ENCODE measurements at regions not wholly inside any gene's neighbourhood (a gene's known extent, or its start where the extent isn't known, plus 50 kb on each side); places are given as distances from the start of the nearest gene placed in this dataset.

DNA sequence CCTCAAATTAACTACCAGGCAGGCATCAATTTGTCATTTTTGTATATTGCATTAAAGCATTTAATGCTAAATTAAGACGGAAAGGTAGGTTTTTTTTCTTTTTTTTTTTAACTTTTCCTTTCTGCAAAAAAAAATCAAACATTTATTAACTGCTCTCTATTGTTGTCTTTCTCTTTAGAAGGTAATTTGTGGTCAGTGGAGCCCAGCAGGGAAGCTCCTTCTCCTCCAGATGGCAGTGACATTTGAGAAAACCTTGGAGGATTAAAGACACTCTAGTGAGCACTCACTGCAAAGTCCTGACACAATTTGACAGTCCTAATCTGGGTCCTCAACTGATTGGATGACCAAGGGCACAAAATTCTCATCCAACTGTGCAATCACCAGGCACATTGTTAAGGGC, 102.4 kb downstream of the SLIT2 start:
- peak in 1 of 2 experiments; percentile 6 for DNase-seq

DNA sequence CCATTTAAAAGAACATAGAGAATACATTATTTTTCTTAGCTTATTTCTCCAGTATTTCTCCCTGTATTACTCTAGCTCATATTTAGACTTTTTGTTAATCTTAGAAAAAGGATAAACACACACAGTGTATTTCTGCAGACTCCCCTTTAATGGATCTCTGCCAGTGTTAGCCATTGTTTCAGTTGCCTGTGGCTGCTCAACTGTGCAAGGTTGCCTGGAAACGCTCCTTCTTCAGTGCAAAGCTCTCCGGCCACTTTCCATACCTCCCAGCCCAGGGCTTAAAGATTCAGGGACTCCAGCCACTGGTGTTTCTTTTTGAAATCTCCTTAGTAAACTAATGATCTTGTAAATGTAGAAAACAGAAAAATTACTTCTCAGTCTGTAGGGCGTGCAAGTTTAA, 104.9 kb downstream of the SLIT2 start:
- peak in 1 of 2 experiments; percentile 24 for DNase-seq

DNA sequence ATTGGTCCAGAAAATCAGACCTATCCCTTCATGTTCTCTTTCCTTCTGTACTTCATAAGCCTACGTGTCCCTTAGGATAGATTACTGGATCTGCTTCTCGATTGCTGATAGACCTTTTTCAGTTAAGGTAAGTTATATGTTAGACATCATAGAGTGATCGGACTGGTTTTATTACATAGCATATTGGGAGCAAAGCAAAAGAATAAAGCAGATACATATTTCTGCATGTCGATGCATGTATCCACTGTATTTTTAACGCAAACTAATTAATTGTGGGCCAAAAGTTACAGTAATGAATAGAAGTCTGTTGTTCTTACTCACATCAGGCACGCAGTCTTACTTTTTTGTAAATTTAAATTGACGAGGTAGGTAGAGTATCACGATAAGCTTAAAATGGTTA, 106.4 kb downstream of the SLIT2 start:
- no peak for DNase-seq

DNA sequence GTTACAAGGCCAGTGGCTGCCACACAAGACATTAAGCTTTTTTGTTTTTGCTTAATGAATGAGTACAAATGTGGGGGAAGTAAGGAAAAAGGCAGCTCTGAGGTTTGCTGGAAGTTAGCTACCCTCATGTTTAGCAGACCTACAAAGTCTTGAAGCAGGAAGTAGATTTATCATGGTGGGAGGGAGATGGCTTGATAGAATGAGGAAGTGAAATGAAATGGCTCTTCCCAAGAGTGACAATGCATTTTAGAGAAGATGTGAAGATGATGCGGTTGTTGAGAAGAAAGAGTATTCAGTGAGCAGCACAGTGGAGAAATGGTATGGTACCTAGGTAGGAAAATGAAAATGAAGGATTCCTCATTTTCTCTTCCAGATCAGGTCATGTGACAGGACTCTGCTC, 108.0 kb downstream of the SLIT2 start:
- DNase-seq = no peak

DNA sequence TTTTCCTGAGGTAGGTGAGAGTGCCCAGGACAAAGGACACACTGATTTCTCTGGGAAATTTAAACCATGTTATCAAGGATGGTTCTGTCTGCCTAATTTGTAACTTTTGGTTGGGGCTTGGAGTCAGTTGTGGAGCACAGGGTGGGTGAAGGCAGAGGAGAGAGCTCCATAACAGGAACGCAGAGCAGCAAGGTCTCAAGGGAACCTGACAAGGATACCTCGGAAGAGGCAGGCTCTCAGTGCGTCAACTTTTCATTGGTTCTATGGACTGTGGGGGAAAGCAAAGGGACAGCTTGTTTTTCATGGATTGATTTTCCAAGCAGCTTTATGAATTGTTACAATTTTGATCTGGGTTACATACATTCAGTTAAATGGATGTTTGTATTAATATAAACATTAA, 110.4 kb downstream of the SLIT2 start:
- DNase-seq = no peak

DNA sequence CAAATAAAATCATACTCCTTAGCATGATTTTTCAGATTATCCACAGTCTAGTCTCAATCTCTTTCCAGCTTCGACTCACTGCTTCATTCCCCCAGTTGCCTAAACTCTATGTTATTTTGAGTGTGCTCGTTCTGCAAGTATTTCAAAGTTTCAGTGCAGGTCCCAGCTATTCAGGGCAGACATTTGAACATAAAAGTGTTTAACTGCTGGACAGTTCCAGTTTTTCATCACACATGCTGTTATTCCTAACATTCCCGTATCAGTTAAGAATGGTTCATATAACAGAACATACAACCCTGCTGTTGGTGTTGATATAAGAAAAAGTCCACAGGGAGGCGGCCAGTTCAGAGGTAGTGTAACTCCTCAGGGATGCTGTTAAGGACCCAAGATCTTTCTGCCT, 113.3 kb downstream of the SLIT2 start:
- DNase-seq = no peak

DNA sequence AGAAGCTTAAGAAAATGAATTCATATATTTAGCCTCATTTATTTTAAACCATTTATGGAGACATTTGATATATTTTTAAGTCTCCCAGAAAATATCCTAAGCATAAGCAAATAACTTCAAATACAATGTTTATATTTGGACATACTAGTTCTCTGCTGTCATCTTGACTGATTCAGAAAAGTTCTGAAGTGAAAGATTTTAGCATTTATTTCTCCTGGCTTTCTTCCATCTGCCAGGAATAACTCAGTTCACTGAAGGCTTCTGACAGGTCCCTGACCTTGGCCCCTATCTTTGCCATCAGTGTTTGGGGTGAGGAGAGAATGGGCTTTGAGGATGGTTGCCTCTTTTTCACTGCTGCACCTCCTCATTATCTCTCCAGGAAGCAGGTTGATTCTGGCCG, 115.7 kb downstream of the SLIT2 start:
- DNase-seq = no peak

DNA sequence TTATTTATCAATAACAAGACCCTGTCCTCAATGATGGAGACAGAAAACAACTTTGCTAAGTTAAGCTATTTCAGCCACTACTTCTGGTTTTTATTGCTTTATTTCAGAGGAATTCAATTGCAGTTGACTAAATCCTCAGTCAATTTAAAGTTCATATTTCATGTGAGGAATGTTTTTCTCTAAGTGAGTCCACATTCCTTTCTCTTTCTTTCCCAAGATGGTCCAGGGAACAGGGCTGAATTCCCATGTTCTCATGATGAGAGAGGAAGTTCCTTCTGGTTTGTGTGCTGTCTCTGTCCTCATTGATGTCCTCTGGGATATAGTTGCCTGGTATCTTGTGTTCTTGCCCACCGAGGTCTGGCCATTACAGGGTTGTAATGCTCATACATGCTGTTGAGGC, 117.2 kb downstream of the SLIT2 start:
- no peak for DNase-seq

DNA sequence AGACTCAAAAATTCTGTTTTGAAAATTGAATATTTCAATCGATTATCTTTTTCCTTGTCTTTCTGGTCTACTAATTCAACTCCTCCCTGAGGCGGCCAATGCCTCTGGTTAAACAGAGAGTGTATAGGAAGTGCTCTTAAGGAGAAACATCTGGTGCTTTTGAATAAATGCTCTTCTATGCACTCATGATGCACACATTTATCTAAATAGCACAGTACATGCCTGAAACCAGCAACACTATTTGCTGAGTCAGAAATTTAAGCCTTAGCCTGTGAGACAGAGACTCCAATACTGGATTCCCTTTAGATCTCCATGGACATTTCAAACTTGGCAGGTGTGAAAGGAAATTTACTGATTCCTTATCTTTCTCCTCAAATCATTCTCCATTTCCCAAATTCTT, 118.6 kb downstream of the SLIT2 start:
- no peak for DNase-seq

DNA sequence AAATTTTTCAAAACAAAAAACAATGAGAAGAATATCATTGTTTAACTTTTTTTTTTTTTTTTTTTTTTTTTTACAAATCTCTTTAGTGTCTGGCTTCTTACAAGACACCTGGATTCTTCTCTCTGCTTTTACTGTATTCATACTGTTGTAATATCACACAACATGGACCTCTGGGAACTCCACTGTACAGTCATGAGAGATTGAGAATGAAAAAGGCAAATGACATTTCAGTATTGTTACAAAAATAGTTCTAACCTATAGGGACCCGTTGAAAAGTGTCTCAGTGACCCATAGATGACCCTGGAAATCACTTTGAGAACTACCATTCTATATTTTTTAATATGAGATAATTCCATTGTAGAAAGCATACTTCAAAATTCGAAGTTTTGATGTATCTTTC, 124.4 kb downstream of the SLIT2 start:
- DNase-seq = no peak

DNA sequence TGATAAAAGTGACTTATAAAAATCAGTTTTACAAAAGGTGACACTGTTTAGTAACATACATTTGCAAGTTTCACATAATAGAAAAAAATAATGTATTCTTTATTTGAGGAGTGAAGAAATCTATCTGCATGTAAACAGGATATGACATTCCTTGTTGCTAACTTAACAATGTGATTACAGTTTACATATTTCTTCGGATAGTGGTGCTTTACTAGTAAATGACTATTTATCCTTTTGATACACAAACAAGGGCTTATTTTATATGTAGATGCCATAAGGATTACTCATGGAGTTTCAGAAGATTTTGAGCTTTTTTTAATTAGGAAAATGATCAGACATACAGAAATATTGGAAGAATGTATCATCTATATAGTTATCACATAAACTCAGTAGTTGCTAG, 126.5 kb downstream of the SLIT2 start:
- no peak for DNase-seq

DNA sequence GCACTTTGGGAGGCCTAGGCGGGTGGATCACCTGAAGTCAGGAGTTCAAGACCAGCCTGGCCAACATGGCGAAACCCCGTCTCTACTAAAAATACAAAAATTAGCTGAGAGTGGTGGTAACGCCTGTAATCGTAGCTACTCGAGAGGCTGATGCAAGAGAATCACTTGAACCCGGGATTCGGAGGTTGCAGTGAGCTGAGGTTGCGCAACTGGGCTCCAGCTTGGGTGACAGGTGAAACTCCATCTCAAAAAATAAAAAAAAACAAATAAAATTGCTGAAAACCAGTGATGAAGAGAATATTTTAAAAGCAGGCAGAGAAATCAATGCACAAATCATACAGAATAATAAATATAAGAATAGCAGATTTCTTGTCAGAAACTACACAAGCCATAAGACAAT, 129.3 kb downstream of the SLIT2 start:
- no peak for DNase-seq

DNA sequence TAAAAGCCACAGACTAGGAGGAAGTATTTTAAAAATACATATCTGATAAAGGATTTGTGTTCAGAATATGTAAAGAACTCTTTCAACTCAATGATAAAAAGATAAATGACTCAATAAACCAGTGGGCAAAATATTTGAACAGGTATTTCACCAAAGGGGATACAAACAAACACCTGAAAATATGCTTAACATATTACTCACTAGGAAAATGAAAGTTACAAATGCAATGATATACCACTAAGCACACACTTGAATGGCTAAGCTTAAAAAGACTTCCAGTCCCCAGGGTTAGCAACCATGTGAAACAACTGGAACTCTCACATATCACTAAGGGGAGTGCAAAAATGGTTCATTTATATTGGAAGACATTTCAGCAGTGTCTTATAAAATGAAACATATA, 131.6 kb downstream of the SLIT2 start:
- DNase-seq = no peak

DNA sequence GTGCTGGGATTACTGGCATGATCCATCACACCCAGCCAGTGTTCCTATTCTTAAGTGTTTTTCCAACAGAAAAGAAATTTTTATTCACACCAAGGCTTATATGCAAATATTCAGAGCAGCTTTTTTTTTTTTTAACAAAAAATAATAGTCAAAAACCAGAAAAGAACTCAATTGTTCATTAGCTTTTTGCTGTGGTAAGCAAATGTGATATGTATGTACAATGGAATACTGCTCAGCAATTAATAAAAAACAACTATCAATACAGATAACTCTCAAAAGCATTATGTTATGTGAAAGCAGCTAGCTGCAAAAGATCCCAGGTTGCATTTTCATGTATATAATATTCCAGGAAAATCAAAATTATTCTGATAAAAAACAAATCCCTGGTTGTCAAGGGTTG, 132.3 kb downstream of the SLIT2 start:
- no peak for DNase-seq

DNA sequence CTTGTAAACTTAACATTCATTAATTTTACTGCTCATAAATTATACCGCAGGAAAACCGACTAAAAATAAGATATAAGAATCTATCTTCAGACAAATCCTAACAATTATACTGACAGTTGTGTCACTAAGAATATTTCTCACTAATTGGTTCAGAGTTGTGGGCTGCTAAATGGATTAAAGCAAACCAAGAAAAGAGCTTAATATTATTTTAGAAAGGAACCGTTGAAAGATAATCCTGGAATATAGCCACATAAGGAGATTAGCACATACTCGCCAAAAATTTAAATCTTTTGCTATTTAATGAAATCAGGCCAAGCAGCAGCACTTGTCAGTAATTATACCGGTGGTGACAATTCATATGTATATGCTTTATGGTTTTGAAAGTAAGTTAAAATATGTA, 132.8 kb downstream of the SLIT2 start:
- DNase-seq = no peak

DNA sequence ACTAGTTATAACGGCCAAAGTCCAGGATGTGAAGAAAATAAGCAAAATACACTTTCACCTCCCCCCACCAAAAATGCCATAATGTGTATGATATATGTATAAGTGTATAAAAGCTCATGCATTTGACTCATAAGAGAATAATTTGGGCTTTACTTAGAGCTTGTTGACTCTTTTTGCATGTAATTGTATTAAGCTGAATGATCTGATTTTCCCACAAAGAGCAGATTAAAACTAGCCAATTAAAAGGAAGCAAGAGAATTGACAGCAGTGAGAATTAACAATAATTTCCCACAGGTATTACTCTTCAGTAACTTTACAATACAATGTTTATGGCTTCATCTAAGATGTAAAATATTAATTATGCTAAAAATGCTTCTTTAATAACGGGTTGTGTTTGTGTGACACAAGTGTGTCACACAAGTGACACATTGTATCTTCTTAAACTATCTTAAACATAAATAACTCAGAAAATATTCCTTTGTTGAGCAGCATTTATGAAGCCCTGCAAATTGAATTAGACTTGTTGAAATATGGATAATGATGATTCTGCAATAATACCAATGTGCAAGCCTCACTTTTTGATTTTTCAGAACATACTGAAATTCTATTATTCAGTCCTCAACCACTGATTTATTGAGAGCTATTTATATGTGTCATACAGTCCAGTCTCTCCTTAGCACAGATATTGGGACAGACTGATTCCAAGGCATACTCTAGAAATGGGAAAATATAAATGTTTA, 134.5 kb downstream of the SLIT2 start:
- no peak for DNase-seq

DNA sequence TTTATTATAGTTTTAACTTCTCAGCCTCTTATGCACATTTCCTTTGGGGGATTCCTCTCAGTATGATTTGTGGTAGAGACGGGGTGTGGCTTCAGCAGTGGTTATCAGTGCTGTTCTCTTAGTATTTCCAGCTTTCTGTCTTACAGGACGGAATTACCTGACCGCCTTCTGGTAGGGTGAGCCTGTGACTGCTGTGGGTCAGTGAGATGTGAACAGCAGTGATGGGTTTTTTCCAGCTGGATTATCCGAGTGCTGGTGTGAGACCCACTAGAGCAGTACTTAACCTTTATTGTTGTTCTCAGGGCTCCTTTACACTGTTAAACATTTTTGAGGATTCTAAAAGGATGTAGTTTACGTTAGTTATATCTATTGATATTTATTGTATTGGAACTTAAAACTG, 135.2 kb downstream of the SLIT2 start:
- no peak for DNase-seq

DNA sequence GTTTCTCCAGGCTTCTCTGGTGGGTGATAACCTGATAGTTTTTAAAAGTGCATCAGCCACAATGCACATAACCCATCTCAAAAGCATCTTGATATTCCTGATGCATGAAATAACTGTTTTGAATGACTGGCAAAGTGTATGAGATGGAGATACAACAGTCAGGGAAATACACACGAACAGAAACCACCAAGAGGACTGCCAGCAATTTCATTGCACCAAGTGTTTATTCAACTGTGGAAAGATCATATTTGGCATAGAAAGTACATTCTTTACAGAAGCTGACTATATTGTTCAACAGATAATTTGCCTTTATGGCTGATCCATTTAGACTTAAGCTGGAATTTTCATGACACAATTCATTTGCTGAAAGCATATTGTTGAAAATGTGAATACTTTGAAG, 139.5 kb downstream of the SLIT2 start:
- peak in 1 of 2 experiments; percentile 15 for DNase-seq

DNA sequence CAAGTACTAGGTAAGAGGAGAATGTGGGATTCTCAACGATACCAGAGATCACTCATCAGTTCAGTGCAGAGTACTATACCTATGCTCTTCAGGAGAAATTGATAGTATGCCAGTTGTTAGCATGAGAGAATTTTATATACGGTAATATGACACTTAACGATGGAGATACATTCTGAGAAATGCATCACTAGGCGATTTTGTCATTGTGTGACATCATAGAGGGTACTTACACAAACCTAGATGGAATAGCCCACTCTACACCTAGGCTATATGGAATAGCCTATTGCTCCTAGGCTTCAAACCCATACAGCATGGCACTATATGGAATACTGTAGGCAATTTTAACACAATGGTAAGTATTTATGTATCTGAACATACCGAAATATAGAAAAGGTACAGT, 140.2 kb downstream of the SLIT2 start:
- DNase-seq = no peak

DNA sequence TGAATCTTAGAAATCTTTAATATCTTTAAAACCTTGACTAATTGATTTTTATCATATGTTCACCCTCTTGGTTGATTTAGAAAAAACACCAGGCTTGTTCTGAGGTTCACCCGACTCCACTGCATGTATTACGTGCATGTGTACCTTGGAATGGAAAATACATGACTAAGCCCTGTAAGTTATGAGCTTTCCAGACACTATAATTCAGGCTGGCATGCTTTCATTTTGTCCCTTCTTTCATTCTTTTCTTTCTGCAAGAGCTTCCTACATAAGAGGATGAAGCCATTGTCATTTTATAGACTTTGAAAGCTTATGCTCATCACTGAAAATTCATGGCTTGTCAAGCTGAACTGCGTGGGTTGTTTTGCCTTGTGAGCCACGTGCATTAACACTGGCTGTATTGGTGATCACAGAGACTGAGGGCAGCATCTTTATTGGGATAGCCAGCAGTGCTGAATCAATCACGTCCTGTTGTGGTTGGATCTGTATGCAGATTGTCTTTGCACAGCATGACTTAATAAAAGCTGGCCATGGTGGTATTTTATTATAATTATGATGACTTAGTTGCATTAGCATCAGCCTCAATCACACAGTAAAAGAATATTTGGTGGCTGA, 141.9 kb downstream of the SLIT2 start:
- no peak for DNase-seq

DNA sequence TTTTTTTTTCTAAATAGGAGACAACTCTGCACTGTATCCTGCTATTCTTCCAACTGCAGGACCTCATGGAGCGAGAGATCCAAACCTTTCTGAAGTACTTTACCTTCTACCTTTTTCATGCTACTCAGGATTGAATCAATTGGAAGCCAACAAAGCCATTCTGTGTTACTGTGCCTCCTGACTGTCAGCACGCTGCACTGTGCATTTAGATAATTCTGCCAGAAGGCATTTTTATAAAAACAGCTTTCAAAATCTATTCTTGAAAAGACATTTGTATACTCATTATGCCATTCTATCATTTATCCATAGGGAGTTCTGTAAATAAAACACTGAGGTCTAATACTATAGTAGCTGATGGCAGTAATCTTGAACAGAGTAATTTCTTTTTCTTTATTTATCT, 142.8 kb downstream of the SLIT2 start:
- DNase-seq = no peak

DNA sequence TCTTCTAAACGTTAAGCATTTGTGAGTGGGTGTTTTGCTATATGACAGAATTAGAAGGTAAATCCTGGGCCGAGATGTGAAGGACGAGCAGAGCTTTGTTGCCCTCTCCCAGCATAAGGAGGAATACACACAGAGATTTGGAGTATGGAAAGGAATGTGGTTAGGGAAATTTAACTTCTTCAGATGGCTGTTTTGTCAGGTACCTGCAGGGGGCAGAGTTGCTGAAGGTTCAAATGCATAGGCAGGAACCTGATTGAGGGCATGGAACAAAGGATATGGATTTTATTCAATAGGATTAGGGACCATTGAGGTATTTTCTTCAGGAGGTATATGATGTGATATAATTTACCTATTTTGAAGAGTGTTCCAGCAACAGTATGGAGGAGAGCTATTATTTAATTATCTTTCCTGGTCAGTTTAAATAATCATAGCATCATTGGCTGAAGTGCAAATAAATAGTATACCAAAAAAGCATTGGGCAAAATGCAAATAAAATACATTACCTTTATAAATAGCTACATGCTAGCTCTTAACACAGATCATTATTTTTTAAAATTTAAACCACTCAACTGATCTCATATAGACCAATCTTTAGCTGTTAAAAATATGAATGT, 143.6 kb downstream of the SLIT2 start:
- DNase-seq = peak in 1 of 2 experiments; percentile 21

DNA sequence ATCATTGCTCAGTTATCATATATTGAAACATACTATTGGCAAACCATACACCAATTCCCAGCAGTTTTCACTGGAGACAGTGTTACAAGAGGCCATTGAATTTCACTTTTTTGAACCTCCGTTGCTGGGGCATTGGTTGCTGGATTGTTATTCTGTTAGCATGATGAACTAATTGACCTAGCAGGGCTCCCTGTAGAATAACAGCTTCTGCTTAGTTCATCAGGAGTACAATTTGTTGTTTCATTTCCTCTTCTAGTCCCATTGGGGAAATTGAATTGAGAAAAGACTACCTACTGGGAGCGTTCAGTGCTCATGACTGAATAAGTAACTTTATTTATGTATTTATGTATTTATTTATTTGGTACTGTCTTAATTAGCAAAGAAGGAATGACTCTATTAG, 151.6 kb downstream of the SLIT2 start:
- DNase-seq = no peak

DNA sequence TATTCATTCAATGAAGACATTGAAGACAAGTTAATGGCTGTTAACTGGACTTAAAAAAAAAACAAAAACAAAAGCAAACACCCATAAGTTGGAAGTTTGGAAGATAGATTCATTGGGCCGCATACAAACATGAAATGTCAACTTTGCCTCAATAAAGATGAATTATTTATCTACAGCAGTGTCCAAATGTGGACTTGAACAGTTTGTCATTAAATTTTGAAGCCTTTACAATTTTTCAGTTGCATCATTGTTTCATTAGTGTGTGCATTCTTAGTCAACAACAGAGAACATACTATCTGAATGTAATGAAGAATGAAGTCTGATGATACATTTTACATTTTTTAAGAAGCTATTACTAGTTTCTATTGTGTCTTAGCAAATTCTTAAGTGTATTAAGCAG, 152.1 kb downstream of the SLIT2 start:
- DNase-seq = no peak

DNA sequence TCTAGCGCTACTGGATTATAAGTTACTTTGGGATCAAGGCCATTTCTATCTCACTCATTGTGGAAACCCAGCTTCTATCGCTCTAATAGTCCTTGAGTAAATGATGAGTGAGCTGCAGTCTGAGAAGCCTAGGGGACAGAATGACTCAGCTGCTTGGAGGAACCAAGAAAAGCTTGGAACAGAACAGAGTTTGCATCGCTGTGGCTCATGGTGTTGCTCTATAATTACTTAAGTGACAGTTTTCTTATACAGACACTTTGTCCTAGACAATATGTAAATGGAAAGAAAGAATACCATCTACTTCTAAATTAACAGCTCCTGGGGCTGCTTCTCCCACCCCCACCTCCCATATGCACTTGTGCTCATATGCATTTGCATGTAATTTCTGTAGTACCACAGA, 156.9 kb downstream of the SLIT2 start:
- DNase-seq = peak in 1 of 2 experiments; percentile 4

All from NCI-H446 (cell line).